ENCODE measurements at regions not wholly inside any gene's neighbourhood (a gene's known extent, or its start where the extent isn't known, plus 50 kb on each side); places are given as distances from the start of the nearest gene placed in this dataset.

- ChIA-PET CTCF (no interaction called here), POLR2A (ENCODE audit: low non-redundant PET) (no interaction called here)
- no peak for TF ChIP-seq CTCF (conservative IDR thresholded peaks at IDR 0.05; ENCODE audit: low read depth)
- no peak overlapping the region for H3K27ac ChIP-seq
- no peak for DNase-seq (ENCODE audit: low spot score)
Measured at GRCh38 chr13:109288151-109288709, 498.2 kb downstream of the IRS2 start.

GRCh38 chr13:109287553-109287952, 498.8 kb downstream of the IRS2 start:
- no peak overlapping the region for H3K27ac ChIP-seq
- DNase-seq (ENCODE audit: low spot score), result no peak
- TF ChIP-seq CTCF (conservative IDR thresholded peaks at IDR 0.05; ENCODE audit: low read depth), result no peak
- ChIA-PET POLR2A (ENCODE audit: low non-redundant PET) (no interaction called here), CTCF (no interaction called here)

- no peak for DNase-seq (ENCODE audit: low spot score)
- TF ChIP-seq CTCF (conservative IDR thresholded peaks at IDR 0.05; ENCODE audit: low read depth), result no peak
- ChIA-PET CTCF (interaction anchor here (0.6 kb wide), 1 partner anchor 12 kb away, joined by 7 read pairs; no protein-coding TSS in a partner anchor), POLR2A (ENCODE audit: low non-redundant PET) (no interaction called here)
- H3K27ac ChIP-seq, result no peak overlapping the region
Measured at GRCh38 chr13:109285586-109285985, 500.8 kb downstream of the IRS2 start.

GRCh38 chr13:109281903-109282635, 504.3 kb downstream of the IRS2 start:
- no peak for TF ChIP-seq CTCF (conservative IDR thresholded peaks at IDR 0.05; ENCODE audit: low read depth)
- CTCF ChIA-PET, result interaction anchor here (0.6 kb wide), 1 partner anchor 147 kb away, joined by 4 read pairs; no protein-coding TSS in a partner anchor
- no peak overlapping the region for H3K27ac ChIP-seq
- POLR2A ChIA-PET (ENCODE audit: low non-redundant PET), result no interaction called here
- no peak for DNase-seq (ENCODE audit: low spot score)

- ChIA-PET CTCF (interaction anchor here (0.6 kb wide), 1 partner anchor 146 kb away, joined by 4 read pairs; no protein-coding TSS in a partner anchor), POLR2A (ENCODE audit: low non-redundant PET) (no interaction called here)
- TF ChIP-seq CTCF (conservative IDR thresholded peaks at IDR 0.05; ENCODE audit: low read depth), result no peak
- no peak for DNase-seq (ENCODE audit: low spot score)
- H3K27ac ChIP-seq, result no peak overlapping the region
Measured at GRCh38 chr13:109281017-109281902, 505.1 kb downstream of the IRS2 start.

GRCh38 chr13:109276261-109276660, 510.1 kb downstream of the IRS2 start:
- ChIA-PET POLR2A (ENCODE audit: low non-redundant PET) (no interaction called here), CTCF (no interaction called here)
- no peak for TF ChIP-seq CTCF (conservative IDR thresholded peaks at IDR 0.05; ENCODE audit: low read depth)
- H3K27ac ChIP-seq, result no peak overlapping the region
- no peak for DNase-seq (ENCODE audit: low spot score)
